A549 (cell line): ENCODE measurements at regions not wholly inside any gene's neighbourhood (a gene's known extent, or its start where the extent isn't known, plus 50 kb on each side); places are given as distances from the start of the nearest gene placed in this dataset.

Source experiments
- ATAC-seq, 2 experiments: fragments of 200-7000 bp in 1 of 2; fragments of >200 bp in 1 of 2; cut with Nextera tagmentation in 1 of 2; cut with Tn5 transposase in 1 of 2; 3 replicates each; pipeline versions ENCODE4 v1.8.0 to v1.9.1; 2018 to 2020; ENCODE audit warnings: mild to moderate bottlenecking in 1 of 2, moderate library complexity in 1 of 2
- CTCF ChIA-PET: fragments of 300-600 bp; sonication (Branson Sonifier 250); formaldehyde crosslinking; extraction: SDS; loops from one replicate; lab custom pipeline; 2021; ENCODE audit warnings: antibody characterized with exemption, inconsistent platforms; lab: Yijun Ruan, JAX
- POLR2A ChIA-PET: fragments of 350-600 bp; formaldehyde crosslinking; extraction: SDS; loops from one replicate; lab custom pipeline; 2021; ENCODE audit warnings: antibody characterized with exemption, inconsistent platforms; lab: Yijun Ruan, JAX
- DNase-seq, 2 experiments: peaks; one replicate each; pipeline versions ENCODE4 v3.0.0 to v3.0.0-alpha.2; 2011 to 2016; ENCODE audit warnings: low read depth in 1 of 2, low spot score in 1 of 2
- FAIRE-seq: peaks from 2 replicates; lab custom pipeline; 2011; peaks lifted over from hg19 to GRCh38; lab: Jason Lieb, UNC
- H3K27ac ChIP-seq, 2 experiments: fragments of >200 bp; sonication (Bioruptor Twin); formaldehyde crosslinking; 3 replicates each; pipeline ENCODE4 v1.5.1; 2016 to 2017
- H3K4me1 ChIP-seq: fragments of >200 bp; sonication (Bioruptor Twin); formaldehyde crosslinking; 3 replicates; pipeline ENCODE4 v1.6.1; 2016
- H3K4me2 ChIP-seq: fragments of >200 bp; sonication (Bioruptor Twin); formaldehyde crosslinking; 3 replicates; pipeline ENCODE4 v1.6.1; 2016
- H3K4me3 ChIP-seq: fragments of >200 bp; sonication (Bioruptor Twin); formaldehyde crosslinking; 3 replicates; pipeline ENCODE4 v1.5.1; 2016
- H3K9me3 ChIP-seq: fragments of >200 bp; sonication (Bioruptor Twin); formaldehyde crosslinking; 3 replicates; pipeline ENCODE4 v1.6.1; 2016
- BCL3 ChIP-seq: fragments of >200 bp; sonication (Bioruptor Twin); formaldehyde crosslinking; IDR thresholded peaks from 3 replicates; pipeline ENCODE4 v1.6.1; 2016
- CBX2 ChIP-seq: fragments of 200-600 bp; sonication (generic); IDR thresholded peaks from 2 replicates; pipeline ENCODE4 v1.6.1; 2016; ENCODE audit warnings: low read depth, mild to moderate bottlenecking, borderline replicate concordance
- CEBPB ChIP-seq, 2 experiments: fragments of >200 bp in 1 of 2; sonication (Bioruptor Twin) in 1 of 2; formaldehyde crosslinking in 1 of 2; IDR thresholded peaks; 2 replicates each; pipeline ENCODE4 v1.6.1; 2012 to 2016
- CHD2 ChIP-seq: fragments of 150-350 bp; IDR thresholded peaks from 2 replicates; pipeline ENCODE4 v1.6.1; 2014; ENCODE audit warnings: low read length; ENCODE audit not compliant: partially characterized antibody
- CHD4 ChIP-seq: fragments of 200-600 bp; sonication (generic); IDR thresholded peaks from 2 replicates; pipeline ENCODE4 v1.6.1; 2016; ENCODE audit warnings: antibody characterized with exemption, mild to moderate bottlenecking, borderline replicate concordance
- EHF ChIP-seq: fragments of 250-450 bp; sonication (Bioruptor Pico); IDR thresholded peaks from 2 replicates; pipeline ENCODE4 v1.5.0; 2020; ENCODE audit warnings: mild to moderate bottlenecking
- EHMT2 ChIP-seq: fragments of 200-600 bp; sonication (generic); IDR thresholded peaks from 2 replicates; pipeline ENCODE4 v1.6.1; 2016; ENCODE audit warnings: antibody characterized with exemption, low read depth, mild to moderate bottlenecking, moderate library complexity
- EP300 ChIP-seq, 2 experiments: fragments of >200 bp; sonication (Bioruptor Twin); formaldehyde crosslinking; IDR thresholded peaks; 2 replicates in 1 of 2; 3 replicates in 1 of 2; pipeline ENCODE4 v1.6.1; 2016 to 2017
- GATA3 ChIP-seq: IDR thresholded peaks from 2 replicates; pipeline ENCODE4 v1.6.1; 2012; ENCODE audit warnings: borderline replicate concordance
- HEYL ChIP-seq: fragments of 250-450 bp; sonication (Bioruptor Pico); IDR thresholded peaks from 2 replicates; pipeline ENCODE4 v1.8.0; 2021; ENCODE audit warnings: mild to moderate bottlenecking, moderate library complexity
- HMGXB4 ChIP-seq: fragments of 250-450 bp; sonication (Bioruptor Pico); IDR thresholded peaks from 2 replicates; pipeline ENCODE4 v1.5.0; 2021; ENCODE audit warnings: mild to moderate bottlenecking, moderate library complexity, borderline replicate concordance
- HOXA7 ChIP-seq: fragments of 250-450 bp; sonication (Bioruptor Pico); IDR thresholded peaks from 2 replicates; pipeline ENCODE4 v1.5.0; 2020; ENCODE audit warnings: mild to moderate bottlenecking, moderate library complexity
- JUN ChIP-seq, 2 experiments: fragments of >200 bp; sonication (Bioruptor Twin); formaldehyde crosslinking; IDR thresholded peaks; 2 replicates in 1 of 2; 3 replicates in 1 of 2; pipeline ENCODE4 v1.6.1; 2016 to 2017
- JUNB ChIP-seq: fragments of >200 bp; sonication (Bioruptor Twin); formaldehyde crosslinking; IDR thresholded peaks from 2 replicates; pipeline ENCODE4 v1.6.1; 2016
- MAFK ChIP-seq: fragments of 450-650 bp; IDR thresholded peaks from 2 replicates; pipeline ENCODE4 v1.6.1; 2014; ENCODE audit not compliant: partially characterized antibody
- MAX ChIP-seq: IDR thresholded peaks from 2 replicates; pipeline ENCODE4 v1.6.1; 2012
- MAZ ChIP-seq: fragments of 150-350 bp; IDR thresholded peaks from 2 replicates; pipeline ENCODE4 v1.6.1; 2014; ENCODE audit warnings: antibody characterized with exemption, low read depth, low read length, borderline replicate concordance
- MYC ChIP-seq: IDR thresholded peaks from 2 replicates; pipeline ENCODE4 v1.6.1; 2012; ENCODE audit warnings: mild to moderate bottlenecking, inconsistent platforms, low read length, improper control_type of control experiment, borderline replicate concordance
- NPAS2 ChIP-seq: fragments of 250-450 bp; sonication (Bioruptor Pico); IDR thresholded peaks from 2 replicates; pipeline ENCODE4 v1.8.0; 2022; ENCODE audit warnings: mild to moderate bottlenecking, moderate library complexity, borderline replicate concordance
- POLR2A ChIP-seq: IDR thresholded peaks from 2 replicates; pipeline ENCODE4 v1.6.1; 2012; ENCODE audit warnings: mild to moderate bottlenecking, low read length
- RAD21 ChIP-seq, 2 experiments: fragments of >200 bp in 1 of 2; sonication (Bioruptor Twin) in 1 of 2; formaldehyde crosslinking in 1 of 2; IDR thresholded peaks in 1 of 2; conservative IDR thresholded peaks in 1 of 2; 2 replicates in 1 of 2; 3 replicates in 1 of 2; pipeline ENCODE4 v1.6.1; 2012 to 2018; ENCODE audit warnings: inconsistent platforms in 1 of 2
- RCOR1 ChIP-seq: fragments of 150-350 bp; IDR thresholded peaks from 2 replicates; pipeline ENCODE4 v1.6.1; 2014; ENCODE audit warnings: antibody characterized with exemption, low read length, low read depth
- REST ChIP-seq: fragments of 200-600 bp; sonication (generic); IDR thresholded peaks from 2 replicates; pipeline ENCODE4 v1.6.1; 2016; ENCODE audit warnings: antibody characterized with exemption, mild to moderate bottlenecking, moderate library complexity
- SMC3 ChIP-seq: fragments of >200 bp; sonication (Bioruptor Twin); formaldehyde crosslinking; IDR thresholded peaks from 3 replicates; pipeline ENCODE4 v1.6.1; 2018; ENCODE audit warnings: inconsistent platforms
- TP53 ChIP-seq: fragments of 250-450 bp; sonication (Bioruptor Pico); IDR thresholded peaks from 2 replicates; pipeline ENCODE4 v1.5.0; 2021; ENCODE audit warnings: mild to moderate bottlenecking, moderate library complexity
- ZFP36 ChIP-seq: fragments of 450-650 bp; IDR thresholded peaks from 2 replicates; pipeline ENCODE4 v1.6.1; 2014; ENCODE audit warnings: borderline replicate concordance; ENCODE audit not compliant: partially characterized antibody
- ZSCAN20 ChIP-seq: fragments of 250-450 bp; sonication (Bioruptor Pico); IDR thresholded peaks from 2 replicates; pipeline ENCODE4 v1.8.0; 2022; ENCODE audit warnings: mild to moderate bottlenecking, moderate library complexity
- WGBS: methylation state at CpG from one replicate; pipeline ENCODE4 v1.1.6; 2017; ENCODE audit errors: missing lambda C conversion rate; 5-methylcytosine and 5-hydroxymethylcytosine counted together

- H3K4me2 ChIP-seq: no peak overlapping the region
- H3K4me3 ChIP-seq: no peak overlapping the region
- H3K27ac ChIP-seq: no peak overlapping the region
- POLR2A ChIA-PET: no interaction called here
- ATAC-seq: no peak
- no peaks in the 10 kb centered on the region for H3K4me1 ChIP-seq
- WGBS: 60% methylated on average over 8 of the region's 8 CpGs
- TF ChIP-seq NPAS2 (CRISPR knock-in tag) (no peak), CBX2 (no peak), POLR2A (no peak), HEYL (no peak), GATA3 (no peak), BCL3 (no peak), MAFK (no peak), REST (no peak), JUN (IDR thresholded peaks at IDR 0.05) (no peak), MAZ (no peak), RCOR1 (no peak), EHF (no peak)
- no peak for FAIRE-seq
- CTCF ChIA-PET: no interaction called here
- no peak for DNase-seq
- no peaks in the 10 kb centered on the region for H3K9me3 ChIP-seq
Observed at GRCh38 chr6:163724196-163724595, 309.7 kb downstream of the QKI start.

- Histone ChIP-seq H3K4me2 (no peak overlapping the region), H3K4me3 (no peak overlapping the region), H3K4me1 (no peaks in the 10 kb centered on the region), H3K27ac (no peak overlapping the region), H3K9me3 (no peaks in the 10 kb centered on the region)
- FAIRE-seq (no peak), ATAC-seq (no peak), DNase-seq (no peak)
- TF ChIP-seq ZSCAN20 (no peak), MAZ (no peak), HOXA7 (CRISPR knock-in tag) (no peak), CHD4 (no peak), HMGXB4 (no peak), JUNB (no peak), JUN (IDR thresholded peaks at IDR 0.05) (no peak), RAD21 (conservative IDR thresholded peaks at IDR 0.05 in 1 of 2, IDR thresholded peaks at IDR 0.05 in 1 of 2) (no peak), MYC (no peak), ZFP36 (no peak), TP53 (CRISPR knock-in tag) (no peak), CHD2 (no peak), REST (no peak), EHMT2 (no peak), SMC3 (no peak), BCL3 (no peak), CEBPB (IDR thresholded peaks at IDR 0.05) (no peak), MAX (no peak), EP300 (IDR thresholded peaks at IDR 0.05) (no peak)
- CTCF ChIA-PET: no interaction called here
- WGBS: 68% methylated on average over 8 of the region's 8 CpGs
- POLR2A ChIA-PET: no interaction called here
Observed at GRCh38 chr6:163723759-163724158, 309.2 kb downstream of the QKI start.
